HG02870 (cell line): ENCODE measurements at regions not wholly inside any gene's neighbourhood (a gene's known extent, or its start where the extent isn't known, plus 50 kb on each side); places are given as distances from the start of the nearest gene placed in this dataset.
"Not testable (repeated sequence)": the region's sequence is repeated elsewhere in the genome, so short reads cannot be mapped to it uniquely, and the experiment has no call there.

Source experiments
- ATAC-seq: cut with Tn5 transposase; IDR thresholded peaks from one replicate; pipeline ENCODE4 v1.9.1; 2021; ENCODE audit warnings: mild to moderate bottlenecking, moderate library complexity; ENCODE audit not compliant: unreplicated experiment

GRCh38 chr6:4677011-4677750 lies 99.0 kb upstream of the CDYL start:
- no peak for ATAC-seq

DNA sequence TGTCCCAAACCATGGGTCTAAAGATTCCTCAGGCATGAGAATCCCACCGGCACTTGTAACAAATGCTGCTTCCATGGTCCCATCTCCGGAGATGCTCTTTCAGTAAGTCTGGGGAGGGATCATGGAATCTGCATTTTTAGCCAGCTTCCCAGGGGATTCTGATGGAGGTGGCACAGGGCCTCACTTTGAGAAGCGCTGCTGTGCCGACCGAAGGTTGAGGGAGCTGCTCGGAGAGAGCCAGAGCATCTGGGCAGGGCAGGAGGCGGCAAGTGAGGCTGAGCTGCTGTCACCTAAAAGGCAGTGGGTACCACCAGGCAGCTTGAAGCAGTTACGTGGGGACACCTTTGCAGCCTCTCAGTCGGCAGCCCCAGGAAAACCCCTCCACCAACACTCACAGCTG lies 100.2 kb upstream of the CDYL start:
- ATAC-seq = no peak

DNA sequence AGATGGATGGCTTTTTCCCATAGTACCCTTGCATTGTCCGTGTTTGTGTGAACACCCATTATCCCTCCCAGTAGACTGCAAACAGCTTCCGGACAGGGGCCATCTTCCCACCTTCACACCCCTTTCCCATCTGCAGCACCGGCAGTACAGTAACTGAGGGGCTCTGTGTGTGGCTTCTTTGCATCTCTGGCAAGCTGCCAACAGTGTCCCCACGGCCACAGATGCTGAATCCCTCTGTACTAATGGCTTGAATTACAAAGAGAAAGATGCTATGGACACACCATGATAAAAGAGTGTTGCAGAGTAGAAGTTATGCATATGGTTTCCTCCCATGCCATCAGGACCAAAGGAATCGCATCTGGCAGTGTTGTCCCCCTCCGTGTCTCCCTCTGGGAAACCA lies 101.1 kb upstream of the CDYL start:
- no peak for ATAC-seq

DNA sequence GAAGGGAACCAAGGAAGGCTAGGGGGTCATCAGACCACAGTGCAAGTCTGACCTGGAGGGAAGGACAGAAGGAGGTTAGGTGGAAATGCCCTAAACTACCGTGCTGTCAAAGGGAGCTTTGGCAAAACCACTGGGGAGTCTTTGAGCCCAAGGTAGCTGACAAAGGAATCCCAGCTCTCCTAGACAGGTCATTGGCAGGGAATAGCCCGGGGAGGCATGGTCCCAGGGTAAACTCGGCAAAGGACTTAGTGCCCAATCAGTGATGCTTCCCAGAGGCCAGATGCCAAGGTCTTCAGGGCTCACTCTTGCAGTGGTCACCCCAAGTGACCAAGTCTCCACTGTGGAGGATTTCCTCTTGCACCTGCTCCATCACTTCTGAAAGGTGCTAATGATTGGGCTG lies 102.3 kb upstream of the CDYL start:
- no peak for ATAC-seq

GRCh38 chr6:4672772-4673171 lies 103.4 kb upstream of the CDYL start:
- no peak for ATAC-seq

- no peak for ATAC-seq
These were observed 104.6 kb upstream of the CDYL start for GRCh38 chr6:4671587-4672115.

GRCh38 chr6:4670824-4671409 lies 105.3 kb upstream of the CDYL start:
- ATAC-seq = no peak

DNA sequence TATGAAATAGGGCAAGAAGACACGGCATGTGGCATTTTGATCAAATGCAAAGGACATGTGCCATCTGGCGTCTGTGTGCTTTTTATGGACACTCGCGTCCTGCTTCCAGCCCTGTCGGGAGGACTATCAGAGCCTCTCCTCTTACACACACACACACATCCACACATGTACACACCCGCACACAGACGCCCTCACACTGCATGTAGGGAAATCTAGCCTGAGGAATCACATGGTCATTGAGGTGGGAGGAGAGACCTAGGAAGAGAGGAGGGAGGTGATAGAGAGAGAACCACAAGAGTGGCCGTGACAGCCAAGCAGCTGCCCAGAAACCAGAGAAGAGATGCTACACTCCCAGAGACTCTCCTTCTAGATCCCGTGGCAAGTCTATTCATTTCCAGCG lies 105.9 kb upstream of the CDYL start:
- no peak for ATAC-seq

DNA sequence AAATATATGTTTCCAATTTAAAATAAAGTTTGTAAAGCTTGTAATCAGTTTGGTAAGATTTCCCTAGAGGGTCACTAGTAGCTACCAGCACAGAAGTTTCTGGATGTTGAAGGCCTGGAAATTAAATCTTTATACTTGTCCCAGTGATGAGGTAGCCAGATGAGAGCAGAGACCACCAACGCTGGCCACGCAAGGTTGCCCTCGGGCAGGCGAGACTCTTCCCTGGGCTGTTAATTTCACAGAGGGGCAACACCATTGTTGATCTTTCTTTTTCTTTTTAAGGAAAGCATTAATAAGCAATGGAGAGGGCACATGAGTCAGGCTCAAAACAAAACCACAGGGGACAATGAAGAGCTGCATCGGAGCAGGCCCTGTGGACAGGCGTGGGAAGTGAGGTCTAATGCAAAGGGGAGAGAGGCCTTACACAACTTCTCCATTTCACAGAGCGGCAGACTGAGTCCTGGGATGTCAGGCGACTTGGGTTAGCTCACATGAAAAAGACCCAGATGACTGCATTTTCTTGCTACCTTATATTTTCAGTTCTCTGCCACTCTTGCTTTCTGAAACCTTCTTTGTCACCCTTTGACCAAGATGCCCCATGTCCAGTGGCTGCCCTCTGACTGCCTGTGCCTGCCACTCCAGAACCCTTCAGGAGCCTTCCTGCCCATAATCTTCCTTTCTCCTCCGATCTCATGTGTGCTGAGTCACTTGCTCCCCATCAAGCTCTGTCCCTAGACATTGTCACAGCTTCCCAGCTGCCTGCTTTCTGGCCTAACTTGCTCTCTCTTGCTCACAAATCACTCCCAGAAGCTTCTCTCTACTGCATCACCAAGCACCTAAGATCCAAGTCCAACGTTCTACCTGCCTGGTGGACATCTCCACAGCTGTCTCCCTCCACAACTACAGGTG lies 107.7 kb upstream of the CDYL start:
- no peak for ATAC-seq

DNA sequence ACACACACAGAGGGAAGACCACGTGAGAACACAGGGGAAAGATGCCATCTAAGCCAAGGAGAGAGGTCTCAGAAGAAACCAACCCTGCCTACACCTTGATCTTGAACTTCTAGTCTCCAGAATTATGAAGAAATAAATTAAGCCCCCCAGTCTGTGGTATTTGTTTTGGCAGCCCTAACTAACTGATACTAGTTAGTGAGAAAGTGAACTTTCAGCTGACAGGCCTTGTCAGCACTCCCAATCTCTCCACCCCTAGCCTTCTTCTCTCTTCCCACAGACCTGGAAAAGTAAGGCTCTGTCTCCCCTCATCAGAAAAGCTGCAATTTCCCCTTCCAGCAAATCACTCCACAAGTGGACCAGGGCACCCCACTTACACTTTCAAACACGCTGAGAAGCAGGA lies 108.6 kb upstream of the CDYL start:
- ATAC-seq = no peak

GRCh38 chr6:4666886-4667513 lies 109.2 kb upstream of the CDYL start:
- no peak for ATAC-seq

- no peak for ATAC-seq
These were observed 110.5 kb upstream of the CDYL start for GRCh38 chr6:4665489-4666417.

DNA sequence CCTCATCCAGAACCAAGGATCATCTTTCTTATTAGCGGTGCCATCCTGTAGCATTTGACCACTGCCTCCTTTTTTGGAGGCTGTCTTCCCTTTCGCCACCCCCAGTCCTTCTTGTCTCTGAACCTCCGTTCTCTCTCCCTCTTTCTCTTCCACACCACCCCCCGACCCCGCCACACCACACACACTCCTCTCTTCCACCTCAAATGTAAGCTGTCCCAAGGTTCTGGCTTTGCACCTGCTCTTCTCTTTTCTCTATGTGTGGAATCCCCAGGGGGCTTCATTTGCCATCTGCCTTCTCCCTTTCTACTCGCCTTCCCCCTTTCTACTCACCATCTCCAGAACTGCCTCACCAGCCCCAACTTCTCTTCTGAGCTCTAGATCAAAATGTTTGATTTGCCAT lies 111.3 kb upstream of the CDYL start:
- no peak for ATAC-seq

- ATAC-seq = no peak
These were observed 112.0 kb upstream of the CDYL start for GRCh38 chr6:4664117-4664626.

- no peak for ATAC-seq
These were observed 113.3 kb upstream of the CDYL start for GRCh38 chr6:4662886-4663285.

DNA sequence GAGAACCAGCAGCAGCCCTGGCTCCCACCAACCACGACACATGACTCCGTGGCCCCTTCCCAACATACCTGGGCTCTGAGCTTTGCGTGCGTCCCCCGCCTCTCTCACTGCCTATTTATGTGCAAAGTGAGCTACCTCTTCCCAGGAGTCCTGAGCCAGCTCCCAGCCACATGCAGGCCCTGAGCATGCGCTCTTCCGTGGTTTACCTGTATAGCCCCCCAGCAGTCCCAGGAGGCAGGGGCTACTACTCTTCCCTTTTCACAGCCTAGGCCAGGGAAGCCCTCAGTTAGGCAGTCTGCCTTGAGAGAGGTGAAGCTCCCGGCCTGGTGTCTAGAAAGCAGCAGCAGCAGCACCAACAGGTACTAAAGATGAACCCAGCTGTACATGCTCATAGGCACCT lies 114.8 kb upstream of the CDYL start:
- ATAC-seq = no peak

- ATAC-seq = no peak
These were observed 115.6 kb upstream of the CDYL start for GRCh38 chr6:4660377-4661321.

DNA sequence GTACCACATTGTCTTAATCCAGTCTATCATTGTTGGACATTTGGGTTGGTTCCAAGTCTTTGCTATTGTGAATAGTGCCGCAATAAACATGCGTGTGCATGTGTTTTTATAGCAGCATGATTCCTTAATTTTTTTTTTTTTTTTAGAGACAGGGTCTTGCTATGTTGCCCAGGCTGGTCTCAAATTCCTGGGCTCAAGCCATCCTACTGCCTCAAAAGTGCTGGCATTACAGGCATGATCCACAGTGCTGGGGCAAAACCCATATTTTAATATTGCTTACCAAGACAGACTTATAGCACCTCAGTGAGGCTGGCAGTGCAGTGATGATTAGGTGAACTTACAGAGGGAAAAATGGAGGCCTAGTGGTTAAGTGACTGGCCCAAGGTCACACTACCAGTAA lies 116.5 kb upstream of the CDYL start:
- ATAC-seq = not testable (repeated sequence)

DNA sequence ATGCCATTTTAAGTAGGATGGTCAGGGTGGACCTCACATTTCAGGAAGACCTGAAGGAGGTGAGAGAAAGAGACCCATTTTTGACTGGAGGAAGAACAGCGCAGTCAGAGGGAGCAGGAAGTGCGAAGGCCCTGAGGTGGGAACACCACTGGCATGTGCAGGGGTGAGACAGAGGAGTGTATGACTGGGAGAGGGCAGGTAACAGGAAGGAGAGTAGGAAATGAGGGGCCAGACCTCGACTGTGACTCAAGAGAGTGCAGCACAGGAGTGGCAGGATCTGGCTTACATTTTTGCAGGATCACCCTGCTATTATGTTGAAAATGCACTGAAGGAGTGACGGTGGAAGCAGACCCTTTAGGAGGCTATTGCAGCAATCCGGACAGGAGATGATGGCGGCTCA lies 117.7 kb upstream of the CDYL start:
- ATAC-seq = no peak
